GM06990 (cell line): ENCODE measurements at regions not wholly inside any gene's neighbourhood (a gene's known extent, or its start where the extent isn't known, plus 50 kb on each side); places are given as distances from the start of the nearest gene placed in this dataset.

Experiments used
- DNase-seq: peaks from one replicate; pipeline ENCODE4 v3.0.0-alpha.2; 2011; ENCODE audit not compliant: insufficient read length; ENCODE audit errors: extremely low read depth
- H3K27me3 ChIP-seq: replicated peaks from 2 replicates; pipeline ENCODE4 v1.6.0; 2011; ENCODE audit warnings: low read length; ENCODE audit not compliant: control insufficient read depth, insufficient read depth
- H3K36me3 ChIP-seq: 2 replicates; pipeline ENCODE4 v1.5.1; 2011; ENCODE audit warnings: low read length; ENCODE audit not compliant: control insufficient read depth, insufficient read depth
- H3K4me3 ChIP-seq: replicated peaks from 2 replicates; pipeline ENCODE4 v1.5.1; 2011; ENCODE audit warnings: low read depth, mild to moderate bottlenecking, control low read depth, low read length
- CTCF ChIP-seq: IDR thresholded peaks from 2 replicates; pipeline ENCODE4 v1.5.1; 2011; ENCODE audit warnings: low read length, control low read depth, mild to moderate bottlenecking, inconsistent platforms; ENCODE audit not compliant: insufficient read depth, poor library complexity, severe bottlenecking

- no peak for TF ChIP-seq CTCF
- no peak for DNase-seq
- H3K36me3 ChIP-seq: no peaks in the 10 kb centered on the region
- H3K4me3 ChIP-seq: no peak overlapping the region
- H3K27me3 ChIP-seq: peaks cover 2% of the 10 kb centered on the region
Observed at GRCh38 chr5:79856456-79857055, 134.5 kb downstream of the MTX3 start.

GRCh38 chr5:79853676-79854418, 137.2 kb downstream of the MTX3 start:
- peaks cover 2% of the 10 kb centered on the region for H3K27me3 ChIP-seq
- no peak for DNase-seq
- TF ChIP-seq CTCF: no peak
- H3K4me3 ChIP-seq: no peak overlapping the region
- no peaks in the 10 kb centered on the region for H3K36me3 ChIP-seq

- no peak overlapping the region for H3K4me3 ChIP-seq
- peaks cover 2% of the 10 kb centered on the region for H3K27me3 ChIP-seq
- DNase-seq: no peak
- TF ChIP-seq CTCF: no peak
- no peaks in the 10 kb centered on the region for H3K36me3 ChIP-seq
Observed at GRCh38 chr5:79853028-79853427, 138.0 kb downstream of the MTX3 start.

- Histone ChIP-seq H3K27me3 (peaks cover 2% of the 10 kb centered on the region), H3K4me3 (no peak overlapping the region), H3K36me3 (no peaks in the 10 kb centered on the region)
- TF ChIP-seq CTCF: no peak
- no peak for DNase-seq
Observed at GRCh38 chr5:79851391-79851863, 139.6 kb downstream of the MTX3 start.

- peaks cover 2% of the 10 kb centered on the region for H3K27me3 ChIP-seq
- no peak overlapping the region for H3K4me3 ChIP-seq
- no peaks in the 10 kb centered on the region for H3K36me3 ChIP-seq
- no peak for TF ChIP-seq CTCF
- no peak for DNase-seq
Observed at GRCh38 chr5:79850941-79851340, 140.1 kb downstream of the MTX3 start.
